ENCODE measurements at regions not wholly inside any gene's neighbourhood (a gene's known extent, or its start where the extent isn't known, plus 50 kb on each side); places are given as distances from the start of the nearest gene placed in this dataset.

- Mint-ChIP-seq H3K36me3 (ENCODE audit: insufficient read depth, unreplicated experiment) (no peaks in the 10 kb centered on the region), H3K4me1 (ENCODE audit: low read depth, unreplicated experiment) (peaks cover 28% of the 10 kb centered on the region), H3K4me3 (ENCODE audit: low read depth, unreplicated experiment) (no peak overlapping the region), H3K27ac (ENCODE audit: unreplicated experiment) (peak overlapping the region; percentile 4), H3K27me3 (ENCODE audit: unreplicated experiment) (no peaks in the 10 kb centered on the region), H3K9me3 (ENCODE audit: low read depth, unreplicated experiment) (no peaks in the 10 kb centered on the region)
- BruUV-seq (replicated peaks) = no TSS peak
- TF ChIP-seq CTCF (IDR thresholded peaks at IDR 0.05; ENCODE audit: unreplicated experiment) = no peak
- intact Hi-C loops (cut with micrococcal nuclease; ENCODE audit: unreplicated experiment) = no loop called here
- DNase-seq = no peak
- CTCF ChIA-PET = no interaction called here
Measured at GRCh38 chr5:123810746-123811340, 298.9 kb downstream of the CSNK1G3 start.

GRCh38 chr5:123810253-123810652 lies 298.3 kb downstream of the CSNK1G3 start:
- H3K4me3 Mint-ChIP-seq (ENCODE audit: low read depth, unreplicated experiment) = no peak overlapping the region
- no peak for TF ChIP-seq CTCF (IDR thresholded peaks at IDR 0.05; ENCODE audit: unreplicated experiment)
- peaks cover 28% of the 10 kb centered on the region for H3K4me1 Mint-ChIP-seq (ENCODE audit: low read depth, unreplicated experiment)
- intact Hi-C loops (cut with micrococcal nuclease; ENCODE audit: unreplicated experiment) = no loop called here
- no TSS peak for BruUV-seq (replicated peaks)
- no peaks in the 10 kb centered on the region for H3K27me3 Mint-ChIP-seq (ENCODE audit: unreplicated experiment)
- CTCF ChIA-PET = interaction anchor here (0.5 to 0.6 kb wide), 2 partner anchors 9 to 964 kb away, joined by 3 read pairs; no protein-coding TSS in a partner anchor
- H3K9me3 Mint-ChIP-seq (ENCODE audit: low read depth, unreplicated experiment) = no peaks in the 10 kb centered on the region
- H3K36me3 Mint-ChIP-seq (ENCODE audit: insufficient read depth, unreplicated experiment) = no peaks in the 10 kb centered on the region
- peak; percentile 50 for DNase-seq
- H3K27ac Mint-ChIP-seq (ENCODE audit: unreplicated experiment) = peak overlapping the region; percentile 4

- DNase-seq = no peak
- H3K9me3 Mint-ChIP-seq (ENCODE audit: low read depth, unreplicated experiment) = no peaks in the 10 kb centered on the region
- CTCF ChIA-PET = interaction anchor here (0.5 to 0.6 kb wide), 2 partner anchors 10 to 964 kb away, joined by 3 read pairs; no protein-coding TSS in a partner anchor
- no peak overlapping the region for H3K4me3 Mint-ChIP-seq (ENCODE audit: low read depth, unreplicated experiment)
- TF ChIP-seq CTCF (IDR thresholded peaks at IDR 0.05; ENCODE audit: unreplicated experiment) = no peak
- no peaks in the 10 kb centered on the region for H3K36me3 Mint-ChIP-seq (ENCODE audit: insufficient read depth, unreplicated experiment)
- peak overlapping the region; percentile 4 for H3K27ac Mint-ChIP-seq (ENCODE audit: unreplicated experiment)
- BruUV-seq (replicated peaks) = no TSS peak
- intact Hi-C loops (cut with micrococcal nuclease; ENCODE audit: unreplicated experiment) = no loop called here
- H3K4me1 Mint-ChIP-seq (ENCODE audit: low read depth, unreplicated experiment) = peaks cover 28% of the 10 kb centered on the region
- H3K27me3 Mint-ChIP-seq (ENCODE audit: unreplicated experiment) = no peaks in the 10 kb centered on the region
Measured at GRCh38 chr5:123809594-123810221, 297.7 kb downstream of the CSNK1G3 start.

GRCh38 chr5:123808461-123809380 lies 296.7 kb downstream of the CSNK1G3 start:
- Mint-ChIP-seq H3K4me3 (ENCODE audit: low read depth, unreplicated experiment) (no peak overlapping the region), H3K4me1 (ENCODE audit: low read depth, unreplicated experiment) (peaks cover 28% of the 10 kb centered on the region), H3K27me3 (ENCODE audit: unreplicated experiment) (no peaks in the 10 kb centered on the region), H3K9me3 (ENCODE audit: low read depth, unreplicated experiment) (no peaks in the 10 kb centered on the region), H3K36me3 (ENCODE audit: insufficient read depth, unreplicated experiment) (no peaks in the 10 kb centered on the region), H3K27ac (ENCODE audit: unreplicated experiment) (no peak overlapping the region)
- no peak for TF ChIP-seq CTCF (IDR thresholded peaks at IDR 0.05; ENCODE audit: unreplicated experiment)
- no peak for DNase-seq
- no TSS peak for BruUV-seq (replicated peaks)
- intact Hi-C loops (cut with micrococcal nuclease; ENCODE audit: unreplicated experiment) = no loop called here
- CTCF ChIA-PET = no interaction called here
